WERI-Rb-1 (cell line): ENCODE measurements at regions not wholly inside any gene's neighbourhood (a gene's known extent, or its start where the extent isn't known, plus 50 kb on each side); places are given as distances from the start of the nearest gene placed in this dataset.
"Not testable (repeated sequence)": the region's sequence is repeated elsewhere in the genome, so short reads cannot be mapped to it uniquely, and the experiment has no call there.

Source experiments
- DNase-seq: peaks from one replicate; pipeline ENCODE4 v3.0.0-alpha.2; 2020
- H3K27ac ChIP-seq: fragments of 250-450 bp; sonication (Bioruptor Pico); 2 replicates; pipeline ENCODE4 v1.5.1; 2020; ENCODE audit warnings: mild to moderate bottlenecking, moderate library complexity
- H3K27me3 ChIP-seq: fragments of 250-450 bp; sonication (Bioruptor Pico); 2 replicates; pipeline ENCODE4 v1.5.1; 2021; ENCODE audit warnings: mild to moderate bottlenecking, low read depth, moderate library complexity; ENCODE audit not compliant: insufficient read depth, severe bottlenecking
- H3K36me3 ChIP-seq: fragments of 250-450 bp; sonication (Bioruptor Pico); 2 replicates; pipeline ENCODE4 v1.5.1; 2020; ENCODE audit warnings: mild to moderate bottlenecking, moderate library complexity
- H3K4me3 ChIP-seq: 2 replicates; pipeline ENCODE4 v1.5.1; 2011; ENCODE audit warnings: low read depth, mild to moderate bottlenecking, control low read depth, low read length
- H3K9me3 ChIP-seq: fragments of 250-450 bp; sonication (Bioruptor Pico); 2 replicates; pipeline ENCODE4 v1.5.1; 2021; ENCODE audit warnings: mild to moderate bottlenecking, moderate library complexity; ENCODE audit not compliant: severe bottlenecking
- CTCF ChIP-seq: IDR thresholded peaks from 2 replicates; pipeline ENCODE4 v1.5.1; 2011; ENCODE audit warnings: low read depth, mild to moderate bottlenecking, control low read depth, inconsistent platforms, low read length

- TF ChIP-seq CTCF: no peak
- H3K36me3 ChIP-seq: no peaks in the 10 kb centered on the region
- no peaks in the 10 kb centered on the region for H3K27me3 ChIP-seq
- H3K4me3 ChIP-seq: no peak overlapping the region
- H3K27ac ChIP-seq: no peak overlapping the region
- DNase-seq: no peak
- H3K9me3 ChIP-seq: no peaks in the 10 kb centered on the region
Measured at GRCh38 chr12:102281231-102281630, 83.6 kb upstream of the PMCH start.

DNA sequence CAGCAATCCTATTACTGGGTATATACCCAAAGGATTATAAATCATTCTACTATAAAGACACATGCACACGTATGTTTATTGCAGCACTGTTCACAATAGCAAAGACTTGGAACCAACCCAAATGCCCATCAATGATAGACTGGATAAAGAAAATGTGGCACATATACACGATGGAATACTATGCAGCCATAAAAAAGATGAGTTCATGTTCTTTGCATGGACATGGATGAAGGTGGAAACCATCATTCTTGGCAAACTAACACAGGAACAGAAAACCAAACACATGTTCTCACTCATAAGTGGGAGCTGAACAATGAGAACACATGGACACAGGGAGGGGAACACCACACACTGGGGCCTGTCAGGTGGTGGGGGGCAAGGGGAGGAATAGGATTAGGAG is 58.1 kb upstream of the PMCH start:
- not testable (repeated sequence) for DNase-seq, H3K36me3 ChIP-seq, H3K27me3 ChIP-seq, H3K27ac ChIP-seq, H3K4me3 ChIP-seq, H3K9me3 ChIP-seq

GRCh38 chr12:102251005-102251404 is 53.4 kb upstream of the PMCH start:
- not testable (repeated sequence) for H3K9me3 ChIP-seq, H3K4me3 ChIP-seq, DNase-seq, H3K27ac ChIP-seq, H3K27me3 ChIP-seq, H3K36me3 ChIP-seq

- H3K36me3 ChIP-seq: no peaks in the 10 kb centered on the region
- no peaks in the 10 kb centered on the region for H3K9me3 ChIP-seq
- no peak for DNase-seq
- H3K27ac ChIP-seq: no peak overlapping the region
- H3K4me3 ChIP-seq: no peak overlapping the region
- H3K27me3 ChIP-seq: no peaks in the 10 kb centered on the region
- TF ChIP-seq CTCF: no peak
Measured at GRCh38 chr12:102249079-102249841, 51.6 kb upstream of the PMCH start.
